HG03354 (cell line): ENCODE measurements at regions not wholly inside any gene's neighbourhood (a gene's known extent, or its start where the extent isn't known, plus 50 kb on each side); places are given as distances from the start of the nearest gene placed in this dataset.

Experiments used
- ATAC-seq: cut with Tn5 transposase; IDR thresholded peaks from one replicate; pipeline ENCODE4 v1.9.1; 2021; ENCODE audit warnings: mild to moderate bottlenecking; ENCODE audit not compliant: unreplicated experiment, poor library complexity, severe bottlenecking

- no peak for ATAC-seq
These were observed 1461.7 kb upstream of the PIK3C3 start for GRCh38 chr18:40493316-40493715.

DNA sequence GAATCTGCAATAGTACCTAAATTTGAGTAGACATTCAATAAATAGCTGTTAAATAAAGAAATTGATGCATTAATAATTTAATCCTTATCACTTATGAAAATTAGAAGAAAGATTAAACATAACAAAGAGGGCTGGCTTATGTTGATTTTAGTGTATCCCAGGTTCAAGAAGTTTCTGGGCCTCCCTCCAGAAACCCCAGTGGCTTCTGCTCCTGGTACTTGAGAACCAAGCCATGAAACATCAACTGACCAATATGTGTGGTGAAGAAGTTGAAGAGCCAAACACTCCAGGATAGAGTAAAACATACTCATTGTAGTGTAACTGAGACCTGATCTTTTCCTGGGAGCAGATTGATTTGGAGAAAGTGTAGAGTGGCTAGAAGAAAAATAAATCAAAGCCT is 1465.7 kb upstream of the PIK3C3 start:
- no peak for ATAC-seq

- ATAC-seq: no peak
These were observed 1469.7 kb upstream of the PIK3C3 start for GRCh38 chr18:40485318-40485717.

DNA sequence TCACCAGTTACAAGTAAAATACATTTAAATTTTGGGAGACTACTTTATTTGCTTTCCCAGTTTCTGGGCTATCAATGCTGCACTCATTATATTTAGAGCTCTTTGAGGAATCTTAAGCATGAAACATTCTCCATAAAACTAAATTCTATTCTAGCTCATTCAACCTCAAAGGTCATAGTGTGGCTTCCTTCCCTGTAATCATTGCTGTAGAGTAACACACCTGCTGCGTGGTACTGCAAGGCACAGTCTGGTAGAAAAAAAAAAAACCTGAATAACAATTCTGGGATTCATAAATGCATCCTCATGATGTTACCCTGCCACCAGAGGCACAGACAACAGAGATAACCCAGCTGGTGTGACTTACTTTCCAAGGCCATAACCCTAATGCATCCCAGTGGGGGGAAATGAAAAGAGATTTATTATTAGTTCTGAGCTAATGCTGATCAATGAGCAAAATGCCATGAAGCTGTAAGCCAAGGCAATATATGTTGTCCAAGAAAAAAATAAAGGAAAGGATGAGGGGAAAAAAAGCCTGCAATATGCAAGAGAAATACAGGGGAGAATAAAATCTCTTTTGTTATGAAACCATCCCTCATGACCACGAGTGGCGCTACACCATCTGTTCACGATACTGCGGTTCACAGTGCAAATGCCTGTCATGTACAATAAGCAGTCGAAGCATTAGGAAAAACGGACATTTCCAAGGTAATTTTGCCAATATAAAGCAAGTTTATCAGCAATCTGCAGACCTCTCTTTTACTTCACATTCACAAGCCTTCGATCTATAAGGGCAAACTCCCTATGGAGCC is 1481.6 kb upstream of the PIK3C3 start:
- ATAC-seq: no peak

DNA sequence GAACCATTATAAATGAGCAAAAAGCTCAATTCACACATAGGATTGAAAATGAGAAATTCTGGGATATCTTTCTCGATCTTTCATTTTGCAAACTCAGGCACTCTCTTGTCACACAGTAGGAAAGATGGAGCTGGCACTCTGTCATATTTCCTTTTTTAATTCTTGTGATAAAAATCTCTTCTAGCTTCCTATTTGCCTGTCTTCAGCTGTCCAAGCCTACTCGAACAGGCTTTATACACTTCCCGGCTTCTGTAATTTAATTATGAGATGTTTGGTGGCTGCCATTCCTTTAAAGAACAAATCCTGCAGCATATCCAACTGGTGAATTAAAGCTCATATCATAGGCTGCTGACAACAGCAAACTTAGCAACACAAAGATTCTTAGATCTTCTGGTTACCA is 1484.3 kb upstream of the PIK3C3 start:
- no peak for ATAC-seq

- no peak for ATAC-seq
These were observed 1485.2 kb upstream of the PIK3C3 start for GRCh38 chr18:40469851-40470250.

GRCh38 chr18:40469316-40469715 is 1485.7 kb upstream of the PIK3C3 start:
- ATAC-seq: no peak

DNA sequence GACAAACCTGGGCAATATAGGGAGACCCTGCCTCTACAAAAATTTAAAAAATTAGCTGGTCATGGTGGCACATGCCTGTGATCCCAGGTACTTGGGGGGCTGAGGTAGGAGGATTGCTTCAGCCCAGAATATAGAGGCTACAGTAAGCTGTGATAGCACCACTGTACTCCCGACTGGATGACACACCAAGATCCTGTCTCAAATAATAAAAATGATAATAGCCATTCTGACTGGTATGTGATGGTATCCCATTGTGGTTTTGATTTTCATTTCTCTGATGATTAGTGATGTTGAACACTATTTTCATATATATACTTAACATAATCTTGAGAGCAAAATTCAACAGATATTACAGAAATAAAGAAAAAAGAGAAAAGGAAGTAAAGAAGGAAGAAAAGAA is 1491.0 kb upstream of the PIK3C3 start:
- no peak for ATAC-seq

- ATAC-seq: no peak
These were observed 1501.1 kb upstream of the PIK3C3 start for GRCh38 chr18:40453903-40454302.

- ATAC-seq: no peak
These were observed 1502.4 kb upstream of the PIK3C3 start for GRCh38 chr18:40452599-40452998.

DNA sequence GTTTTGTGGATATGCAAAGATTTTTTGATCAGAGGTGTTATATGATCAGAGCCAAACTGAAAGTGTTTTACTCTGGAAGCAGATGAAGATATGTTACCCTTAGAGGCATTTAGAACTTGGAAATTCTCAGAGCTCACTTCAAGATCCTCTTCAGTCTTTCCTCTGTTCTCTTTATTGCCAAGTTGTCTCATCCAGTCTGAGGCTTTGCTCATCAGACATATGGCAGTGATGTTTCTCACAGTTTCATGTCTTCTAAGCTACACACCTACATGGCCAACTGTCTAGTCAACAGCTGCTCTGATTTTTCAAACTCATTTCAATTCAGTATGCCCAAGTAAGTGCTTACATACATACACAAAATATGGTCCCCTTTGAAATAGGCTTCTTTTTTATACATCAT is 1504.3 kb upstream of the PIK3C3 start:
- no peak for ATAC-seq

- ATAC-seq: no peak
These were observed 1507.2 kb upstream of the PIK3C3 start for GRCh38 chr18:40447820-40448219.

DNA sequence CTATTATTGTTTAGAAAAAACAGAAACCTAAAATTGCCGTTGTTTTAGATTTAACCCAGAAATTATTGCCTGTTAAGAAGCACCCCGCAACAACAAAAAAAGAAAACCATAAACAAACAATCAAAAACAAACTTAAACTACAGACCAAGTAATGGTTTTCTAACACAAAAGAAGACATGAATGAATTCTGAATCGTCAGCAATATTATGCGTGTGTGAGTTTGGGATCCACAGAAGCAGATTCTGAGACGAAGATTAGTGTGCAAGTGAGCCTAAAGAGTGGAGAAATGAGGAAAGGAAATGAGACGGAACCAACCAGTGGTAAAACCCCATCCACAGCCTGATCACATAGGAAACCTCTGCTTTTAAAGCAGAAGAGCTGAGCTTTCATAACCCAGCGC is 1514.9 kb upstream of the PIK3C3 start:
- ATAC-seq: no peak

DNA sequence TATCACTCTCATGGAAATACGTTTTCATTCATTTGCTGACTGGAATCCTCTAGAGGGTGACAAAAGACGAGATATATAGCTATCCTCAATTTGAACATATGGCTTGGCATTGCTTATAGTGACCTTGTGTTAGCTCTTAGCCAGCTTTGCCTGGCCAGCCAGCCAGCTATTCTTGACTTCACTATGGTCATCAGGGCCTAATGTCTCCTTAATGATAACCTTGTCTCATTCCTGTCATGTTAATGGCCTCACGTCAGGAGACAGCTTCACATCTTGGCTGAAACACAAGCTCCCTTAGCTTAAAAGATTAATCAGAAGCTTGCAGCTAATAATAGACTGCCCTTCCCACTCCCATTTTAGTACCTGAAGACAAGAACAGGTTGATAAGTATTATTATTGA is 1517.5 kb upstream of the PIK3C3 start:
- no peak for ATAC-seq

DNA sequence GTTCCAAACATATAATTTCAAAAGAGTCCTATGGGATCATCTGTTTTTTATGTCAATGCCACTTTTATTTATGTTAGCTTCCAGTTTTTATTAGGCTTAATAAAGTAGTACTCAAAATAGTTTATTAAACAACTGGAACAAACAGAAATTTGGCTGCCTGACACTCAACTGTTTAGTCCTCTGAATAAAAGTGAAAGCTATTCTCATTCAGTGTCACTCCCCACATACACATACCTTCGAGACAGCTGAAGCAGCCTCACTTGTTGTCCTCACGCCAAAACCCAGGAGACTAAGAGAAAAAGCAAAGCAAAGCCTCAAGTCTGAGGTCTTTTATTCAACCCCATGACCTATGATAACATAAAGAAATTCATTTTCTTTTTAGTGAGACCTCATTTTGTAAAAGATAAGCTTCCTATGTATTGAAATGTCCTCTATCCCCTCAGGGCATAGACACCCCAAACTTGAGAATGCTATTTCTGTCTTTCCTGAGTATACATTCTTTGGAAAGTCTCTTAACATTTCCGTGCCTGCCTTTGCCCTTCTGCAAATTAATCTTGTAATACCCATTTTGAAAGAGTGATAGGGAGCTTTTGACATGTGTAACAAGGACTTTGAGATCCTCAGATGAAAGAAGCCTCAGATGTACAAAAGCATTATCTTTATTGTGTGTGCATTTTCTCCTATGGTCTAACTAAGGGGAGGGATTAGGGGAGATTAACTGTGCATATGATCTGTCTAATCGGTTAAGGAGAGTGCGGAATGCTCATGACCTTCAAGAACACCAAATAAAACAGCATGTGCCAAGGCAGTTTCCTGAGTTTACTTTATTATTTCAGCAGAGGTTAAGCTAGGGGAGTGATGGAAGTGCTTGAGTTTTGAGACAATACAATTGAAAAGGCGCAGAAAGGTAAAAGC is 1523.7 kb upstream of the PIK3C3 start:
- no peak for ATAC-seq

DNA sequence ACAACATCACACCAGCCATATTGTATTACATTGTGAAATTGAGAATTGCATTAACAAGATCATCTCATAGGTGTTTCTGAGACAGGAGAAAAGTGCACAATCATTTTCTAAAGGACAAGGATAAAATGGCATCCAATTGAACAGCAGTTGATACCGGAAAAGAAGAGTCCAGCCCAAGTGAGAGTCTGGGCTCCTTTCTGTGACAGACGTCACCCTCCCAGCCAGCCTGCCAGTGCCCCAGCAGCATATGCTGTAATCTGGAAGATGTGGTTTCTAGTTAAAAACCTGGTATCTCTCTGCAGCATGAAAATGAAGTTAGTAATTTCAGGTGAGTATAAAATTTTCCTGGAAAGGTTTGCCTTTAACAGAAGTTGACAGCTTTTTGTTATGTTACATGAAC is 1531.7 kb upstream of the PIK3C3 start:
- ATAC-seq: no peak

GRCh38 chr18:40420675-40421074 is 1534.4 kb upstream of the PIK3C3 start:
- ATAC-seq: no peak

GRCh38 chr18:40417501-40417900 is 1537.5 kb upstream of the PIK3C3 start:
- ATAC-seq: no peak

GRCh38 chr18:40415821-40416220 is 1539.2 kb upstream of the PIK3C3 start:
- ATAC-seq: no peak

GRCh38 chr18:40415176-40415791 is 1539.8 kb upstream of the PIK3C3 start:
- ATAC-seq: no peak
